ENCODE measurements at regions not wholly inside any gene's neighbourhood (a gene's known extent, or its start where the extent isn't known, plus 50 kb on each side); places are given as distances from the start of the nearest gene placed in this dataset.

GRCh38 chr15:39180483-39180933, 400.4 kb upstream of the THBS1 start:
- POLR2A ChIA-PET (ENCODE audit: partially characterized antibody), result interaction anchor here (1.3 kb wide), 1 partner anchor 400 kb away, joined by 3 read pairs; the partner anchor contains the start of gene THBS1
- Histone ChIP-seq H3K9me3 (ENCODE audit: insufficient read depth in 2 of 2, low read depth in 1 of 2, low read length in 1 of 2) (no peaks in the 10 kb centered on the region), H4K20me1 (replicated peaks in 1 of 2; ENCODE audit: control insufficient read depth in 1 of 2, insufficient read depth in 2 of 2, low read length in 2 of 2) (no peaks in the 10 kb centered on the region), H2BK120ac (replicated peaks; ENCODE audit: low read depth, low read length) (no peak overlapping the region), H2BK5ac (ENCODE audit: low read depth, low read length) (no peak overlapping the region), H2BK12ac (ENCODE audit: low read depth, low read length) (no peak overlapping the region), H3K79me2 (ENCODE audit: control insufficient read depth in 1 of 2, insufficient read depth in 2 of 2, low read length in 2 of 2) (no peaks in the 10 kb centered on the region), H3K4me2 (ENCODE audit: insufficient read depth in 1 of 2, low read depth in 2 of 2, low read length in 2 of 2) (no peak overlapping the region), H2AK5ac (ENCODE audit: low read depth, low read length) (no peak overlapping the region), H3K4me1 (replicated peaks in 1 of 4; ENCODE audit: control insufficient read depth in 3 of 4, insufficient read depth in 4 of 4, low read length in 3 of 4) (no peaks in the 10 kb centered on the region), H4K5ac (ENCODE audit: insufficient read length, low read depth, low read length) (no peak overlapping the region), H2AFZ (ENCODE audit: low read length) (no peak overlapping the region), H3K56ac (replicated peaks; ENCODE audit: insufficient read length, low read depth, low read length) (no peak overlapping the region), H3K79me1 (ENCODE audit: low read depth, low read length) (no peaks in the 10 kb centered on the region), H2BK20ac (ENCODE audit: low read length) (no peak overlapping the region), H3K23ac (ENCODE audit: insufficient read length) (no peak overlapping the region), H3K27ac (ENCODE audit: low read depth, low read length) (no peak overlapping the region), H3K18ac (ENCODE audit: extremely low read depth, low read length) (no peak overlapping the region), H3K27me3 (replicated peaks in 1 of 4; ENCODE audit: control insufficient read depth in 3 of 4, extremely low read depth in 1 of 4, insufficient read depth in 3 of 4, low read length in 3 of 4) (no peaks in the 10 kb centered on the region), H3K4me3 (ENCODE audit: extremely low read depth in 1 of 4, insufficient read depth in 2 of 4, low read depth in 3 of 4, low read length in 4 of 4) (no peak overlapping the region), H4K91ac (replicated peaks; ENCODE audit: insufficient read length, low read length) (no peak overlapping the region), H3K9ac (replicated peaks in 1 of 4; ENCODE audit: extremely low read depth in 1 of 4, low read depth in 3 of 4, low read length in 3 of 4) (no peak overlapping the region), H2BK15ac (ENCODE audit: low read length) (no peak overlapping the region), H3K23me2 (ENCODE audit: low read depth, low read length) (no peaks in the 10 kb centered on the region), H4K8ac (ENCODE audit: extremely low read depth, insufficient read depth, low read length) (no peak overlapping the region), H3K4ac (replicated peaks; ENCODE audit: insufficient read length, low read depth, low read length) (no peak overlapping the region), H3K14ac (ENCODE audit: insufficient read length) (no peak overlapping the region), H3K36me3 (ENCODE audit: control insufficient read depth in 2 of 4, insufficient read depth in 4 of 4, low read length in 3 of 4) (no peaks in the 10 kb centered on the region)
- FAIRE-seq, result no peak
- CTCF ChIA-PET (ENCODE audit: partially characterized antibody), result interaction anchor here (0.6 kb wide), 1 partner anchor 437 kb away, joined by 5 read pairs; no protein-coding TSS in a partner anchor
- no peak for DNase-seq (ENCODE audit: low read depth in 1 of 2, low spot score in 2 of 2)
- TF ChIP-seq BCL11A (IDR thresholded peaks at IDR 0.05; ENCODE audit: low read depth in 2 of 2, low read length in 2 of 2) (no peak), RNF2 (IDR thresholded peaks at IDR 0.05; ENCODE audit: borderline replicate concordance, low read depth, low read length, missing control alignments, poor library complexity, severe bottlenecking) (no peak), TBP (IDR thresholded peaks at IDR 0.05; ENCODE audit: low read depth, low read length) (no peak), SAP30 (IDR thresholded peaks at IDR 0.05; ENCODE audit: insufficient read depth, insufficient replicate concordance, low read length) (no peak), MAFK (IDR thresholded peaks at IDR 0.05; ENCODE audit: low read depth, low read length) (no peak), SP4 (IDR thresholded peaks at IDR 0.05; ENCODE audit: low read length) (no peak), GTF2F1 (IDR thresholded peaks at IDR 0.05; ENCODE audit: borderline replicate concordance, low read depth, low read length) (no peak), NANOG (IDR thresholded peaks at IDR 0.05; ENCODE audit: insufficient read depth, low read depth, low read length, poor library complexity, severe bottlenecking) (no peak), CBX5 (IDR thresholded peaks at IDR 0.05; ENCODE audit: low read depth, low read length) (no peak), CTCF (IDR thresholded peaks at IDR 0.05; ENCODE audit: control extremely low read depth in 1 of 3, insufficient read depth in 1 of 3, low read depth in 1 of 3, low read length in 3 of 3) (no peak), CTBP2 (IDR thresholded peaks at IDR 0.05; ENCODE audit: borderline replicate concordance, insufficient read depth, insufficient read length, low read length) (no peak), CBX8 (IDR thresholded peaks at IDR 0.05; ENCODE audit: borderline replicate concordance, low read depth, low read length) (no peak)
